CD14-positive monocyte (primary cell): ENCODE measurements at regions not wholly inside any gene's neighbourhood (a gene's known extent, or its start where the extent isn't known, plus 50 kb on each side); places are given as distances from the start of the nearest gene placed in this dataset.

Experiments used
- DNase-seq, 3 donors: peaks; one replicate each; pipeline ENCODE4 v3.0.0-alpha.2; 2011 to 2022
- H2AFZ ChIP-seq: 2 replicates; pipeline ENCODE4 v1.6.0; 2012; ENCODE audit warnings: mild to moderate bottlenecking, low read depth, low read length, inconsistent platforms; ENCODE audit not compliant: insufficient read depth, poor library complexity, severe bottlenecking
- H3K27ac ChIP-seq, 2 donors: 1 replicate in 1 of 2; 2 replicates in 1 of 2; pipeline ENCODE4 v1.5.1; 2012 to 2013; ENCODE audit warnings: low read length in 2 of 2, control low read depth in 1 of 2, inconsistent platforms in 1 of 2, low read depth in 1 of 2, mild to moderate bottlenecking in 1 of 2
- H3K27me3 ChIP-seq, 2 donors: one replicate each; pipeline versions ENCODE4 v1.6.0 to v1.6.1; 2011 to 2013; ENCODE audit warnings: low read length in 2 of 2; ENCODE audit not compliant: control insufficient read depth in 2 of 2, insufficient read depth in 2 of 2
- H3K36me3 ChIP-seq, 2 donors: replicated peaks in 1 of 2; 1 replicate in 1 of 2; 2 replicates in 1 of 2; pipeline versions ENCODE4 v1.5.1 to v1.6.1; 2012 to 2013; ENCODE audit warnings: low read length in 2 of 2, control low read depth in 1 of 2, inconsistent platforms in 1 of 2, mild to moderate bottlenecking in 1 of 2; ENCODE audit not compliant: insufficient read depth in 2 of 2, control insufficient read depth in 1 of 2
- H3K4me1 ChIP-seq, 2 donors: 1 replicate in 1 of 2; 2 replicates in 1 of 2; pipeline versions ENCODE4 v1.5.1 to v1.6.1; 2012 to 2013; ENCODE audit warnings: low read length in 2 of 2, control low read depth in 1 of 2, inconsistent platforms in 1 of 2, mild to moderate bottlenecking in 1 of 2, moderate library complexity in 1 of 2; ENCODE audit not compliant: insufficient read depth in 2 of 2, control insufficient read depth in 1 of 2
- H3K4me2 ChIP-seq: replicated peaks from 2 replicates; pipeline ENCODE3; 2012; ENCODE audit warnings: low read length, moderate library complexity, mild to moderate bottlenecking; ENCODE audit not compliant: poor library complexity, severe bottlenecking; ENCODE audit errors: extremely low read depth
- H3K4me3 ChIP-seq, 3 experiments: fragments of 200-600 bp in 1 of 3; sonication (generic) in 1 of 3; replicated peaks in 1 of 3; 1 replicate in 2 of 3; 2 replicates in 1 of 3; pipeline ENCODE4 v1.5.1; 2011 to 2013; ENCODE audit warnings: low read length in 3 of 3, mild to moderate bottlenecking in 3 of 3, control low read depth in 2 of 3, low read depth in 2 of 3, inconsistent platforms in 1 of 3, moderate library complexity in 1 of 3
- H3K79me2 ChIP-seq: 2 replicates; pipeline ENCODE4 v1.6.0; 2012; ENCODE audit warnings: mild to moderate bottlenecking, control low read depth, inconsistent platforms, low read length, moderate library complexity; ENCODE audit not compliant: insufficient read depth
- H3K9ac ChIP-seq: 2 replicates; pipeline ENCODE4 v1.6.0; 2017; ENCODE audit warnings: low read length, mild to moderate bottlenecking; ENCODE audit not compliant: insufficient read depth, poor library complexity, severe bottlenecking
- H3K9me3 ChIP-seq, 2 donors: replicated peaks in 1 of 2; 1 replicate in 1 of 2; 2 replicates in 1 of 2; pipeline versions ENCODE4 v1.5.1 to v1.6.1; 2012 to 2013; ENCODE audit warnings: low read length in 2 of 2, control low read depth in 1 of 2; ENCODE audit not compliant: control insufficient read depth in 1 of 2, insufficient read depth in 1 of 2
- H4K20me1 ChIP-seq: 2 replicates; pipeline ENCODE4 v1.6.0; 2012; ENCODE audit warnings: mild to moderate bottlenecking, low read length, control low read depth, moderate library complexity; ENCODE audit not compliant: insufficient read depth
- H3K27ac Mint-ChIP-seq, 7 donors: one replicate each; pipeline ENCODE4 v1.8.0; 2020; ENCODE audit warnings: mild to moderate bottlenecking in 7 of 7, mixed read lengths in 7 of 7, moderate library complexity in 6 of 7, inconsistent platforms in 2 of 7
- H3K27me3 Mint-ChIP-seq, 3 donors: one replicate each; pipeline ENCODE4 v1.8.0; 2021 to 2022; ENCODE audit warnings: low read depth in 3 of 3, mild to moderate bottlenecking in 3 of 3, mixed read lengths in 3 of 3, moderate library complexity in 3 of 3, inconsistent platforms in 1 of 3
- H3K36me3 Mint-ChIP-seq, 2 donors: one replicate each; pipeline ENCODE4 v1.8.0; 2020; ENCODE audit warnings: mixed read lengths in 2 of 2, inconsistent platforms in 1 of 2, mild to moderate bottlenecking in 1 of 2
- H3K4me1 Mint-ChIP-seq: one replicate; pipeline ENCODE4 v1.8.0; 2020; ENCODE audit warnings: mild to moderate bottlenecking, mixed read lengths
- H3K4me3 Mint-ChIP-seq, 2 donors: one replicate each; pipeline ENCODE4 v1.8.0; 2020; ENCODE audit warnings: mild to moderate bottlenecking in 2 of 2, mixed read lengths in 2 of 2, moderate library complexity in 1 of 2
- H3K9me3 Mint-ChIP-seq, 7 donors: one replicate each; pipeline ENCODE4 v1.8.0; 2020 to 2022; ENCODE audit warnings: mixed read lengths in 7 of 7, mild to moderate bottlenecking in 6 of 7, moderate library complexity in 6 of 7, inconsistent platforms in 2 of 7
- WGBS: methylation state at CpG from one replicate; pipeline ENCODE4 v1.1.5; 2013; ENCODE audit warnings: missing lambda C conversion rate; ENCODE audit not compliant: insufficient coverage; 5-methylcytosine and 5-hydroxymethylcytosine counted together
- intact Hi-C, 2 donors: fragments of 100-400 bp; cut with micrococcal nuclease; formaldehyde crosslinking; loops; one replicate each; pipeline versions ENCODE4 v1.15.0 to v1.15.1; 2023
- TF ChIP-seq, protein P1 (sequence below): fragments of 200-600 bp; IDR thresholded peaks from one replicate; pipeline ENCODE4 v1.8.0; 2022; ENCODE audit warnings: antibody characterized with exemption, mild to moderate bottlenecking

GRCh38 chr3:106299300-106300098, 430.7 kb upstream of the CBLB start:
- H2AFZ ChIP-seq, result no peak overlapping the region
- no CpG with 5 or more reads among the region's 2 CpGs for WGBS
- H3K79me2 ChIP-seq, result no peaks in the 10 kb centered on the region
- no peak for DNase-seq
- Mint-ChIP-seq H3K4me1 (no peaks in the 10 kb centered on the region), H3K27ac (no peak overlapping the region), H3K9me3 (peaks cover 0 to 2% (median 0%) of the 10 kb centered on the region in 7 donors), H3K36me3 (no peaks in the 10 kb centered on the region), H3K4me3 (no peak overlapping the region), H3K27me3 (no peaks in the 10 kb centered on the region)
- no peak overlapping the region for H3K9ac ChIP-seq
- no peak overlapping the region for H3K27ac ChIP-seq
- no peaks in the 10 kb centered on the region for H3K36me3 ChIP-seq
- TF ChIP-seq, protein P1, sequence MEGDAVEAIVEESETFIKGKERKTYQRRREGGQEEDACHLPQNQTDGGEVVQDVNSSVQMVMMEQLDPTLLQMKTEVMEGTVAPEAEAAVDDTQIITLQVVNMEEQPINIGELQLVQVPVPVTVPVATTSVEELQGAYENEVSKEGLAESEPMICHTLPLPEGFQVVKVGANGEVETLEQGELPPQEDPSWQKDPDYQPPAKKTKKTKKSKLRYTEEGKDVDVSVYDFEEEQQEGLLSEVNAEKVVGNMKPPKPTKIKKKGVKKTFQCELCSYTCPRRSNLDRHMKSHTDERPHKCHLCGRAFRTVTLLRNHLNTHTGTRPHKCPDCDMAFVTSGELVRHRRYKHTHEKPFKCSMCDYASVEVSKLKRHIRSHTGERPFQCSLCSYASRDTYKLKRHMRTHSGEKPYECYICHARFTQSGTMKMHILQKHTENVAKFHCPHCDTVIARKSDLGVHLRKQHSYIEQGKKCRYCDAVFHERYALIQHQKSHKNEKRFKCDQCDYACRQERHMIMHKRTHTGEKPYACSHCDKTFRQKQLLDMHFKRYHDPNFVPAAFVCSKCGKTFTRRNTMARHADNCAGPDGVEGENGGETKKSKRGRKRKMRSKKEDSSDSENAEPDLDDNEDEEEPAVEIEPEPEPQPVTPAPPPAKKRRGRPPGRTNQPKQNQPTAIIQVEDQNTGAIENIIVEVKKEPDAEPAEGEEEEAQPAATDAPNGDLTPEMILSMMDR, result no peak
- H3K4me2 ChIP-seq, result no peak overlapping the region
- H4K20me1 ChIP-seq, result no peaks in the 10 kb centered on the region
- H3K27me3 ChIP-seq, result no peaks in the 10 kb centered on the region
- intact Hi-C loops, result no loop called here
- no peaks in the 10 kb centered on the region for H3K9me3 ChIP-seq
- H3K4me1 ChIP-seq, result no peaks in the 10 kb centered on the region
- no peak overlapping the region for H3K4me3 ChIP-seq

GRCh38 chr3:106302451-106303221, 433.8 kb upstream of the CBLB start:
- no peaks in the 10 kb centered on the region for H3K36me3 Mint-ChIP-seq
- TF ChIP-seq, protein P1, result no peak
- Histone ChIP-seq H4K20me1 (no peaks in the 10 kb centered on the region), H3K79me2 (no peaks in the 10 kb centered on the region), H3K9ac (no peak overlapping the region), H3K36me3 (no peaks in the 10 kb centered on the region), H3K27ac (no peak overlapping the region), H3K27me3 (no peaks in the 10 kb centered on the region), H3K9me3 (no peaks in the 10 kb centered on the region), H2AFZ (no peak overlapping the region), H3K4me1 (no peaks in the 10 kb centered on the region), H3K4me3 (no peak overlapping the region), H3K4me2 (no peak overlapping the region)
- intact Hi-C loops, result no loop called here
- no peak overlapping the region for H3K4me3 Mint-ChIP-seq
- peaks cover 0 to 2% (median 0%) of the 10 kb centered on the region in 7 donors for H3K9me3 Mint-ChIP-seq
- 76% methylated on average over 3 of the region's 5 CpGs for WGBS
- no peaks in the 10 kb centered on the region for H3K27me3 Mint-ChIP-seq
- H3K27ac Mint-ChIP-seq, result no peak overlapping the region
- DNase-seq, result no peak
- no peaks in the 10 kb centered on the region for H3K4me1 Mint-ChIP-seq
